ENCODE measurements at regions not wholly inside any gene's neighbourhood (a gene's known extent, or its start where the extent isn't known, plus 50 kb on each side); places are given as distances from the start of the nearest gene placed in this dataset.

- TF ChIP-seq CTCF (conservative IDR thresholded peaks at IDR 0.05; ENCODE audit: low read depth, low read length) (no peak), EZH2 (IDR thresholded peaks at IDR 0.05; ENCODE audit: borderline replicate concordance, low read depth, low read length, poor library complexity, severe bottlenecking) (no peak)
These were observed 117.4 kb upstream of the EPB41L3 start for GRCh38 chr18:5661179-5661578.
